SIG-M5 treated with dmso at 0.1 percent for 504 hours (cell line): ENCODE measurements at regions not wholly inside any gene's neighbourhood (a gene's known extent, or its start where the extent isn't known, plus 50 kb on each side); places are given as distances from the start of the nearest gene placed in this dataset.
A peak's percentile ranks its signal among the peaks of the same experiment; 100 is the strongest.
"Not testable (repeated sequence)": the region's sequence is repeated elsewhere in the genome, so short reads cannot be mapped to it uniquely, and the experiment has no call there.

Experiments
- DNase-seq: peaks from one replicate; lab custom pipeline; 2025; ENCODE audit not compliant: unreplicated experiment; lab: John Stamatoyannopoulos, UW

DNA sequence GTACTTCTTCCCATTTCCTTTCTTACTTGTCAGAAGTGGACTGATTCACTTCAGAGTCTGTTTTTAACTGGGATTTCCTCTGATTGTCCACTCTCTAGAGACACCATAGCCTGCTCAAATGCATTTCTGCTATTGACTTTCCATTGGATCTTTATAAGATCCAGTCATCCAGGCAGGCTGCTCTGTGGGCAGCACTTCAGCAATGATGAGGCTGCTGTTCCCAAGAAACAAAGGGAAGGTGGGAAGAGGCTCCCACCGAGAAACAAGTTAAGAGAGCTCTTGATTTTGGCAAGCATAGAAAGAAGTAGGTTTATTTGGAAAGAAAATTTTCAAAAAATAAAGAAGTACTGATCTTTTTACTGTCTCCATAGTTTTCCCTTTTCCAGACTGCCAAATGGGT lies 125.8 kb upstream of the STARD13 start:
- DNase-seq = no peak

DNA sequence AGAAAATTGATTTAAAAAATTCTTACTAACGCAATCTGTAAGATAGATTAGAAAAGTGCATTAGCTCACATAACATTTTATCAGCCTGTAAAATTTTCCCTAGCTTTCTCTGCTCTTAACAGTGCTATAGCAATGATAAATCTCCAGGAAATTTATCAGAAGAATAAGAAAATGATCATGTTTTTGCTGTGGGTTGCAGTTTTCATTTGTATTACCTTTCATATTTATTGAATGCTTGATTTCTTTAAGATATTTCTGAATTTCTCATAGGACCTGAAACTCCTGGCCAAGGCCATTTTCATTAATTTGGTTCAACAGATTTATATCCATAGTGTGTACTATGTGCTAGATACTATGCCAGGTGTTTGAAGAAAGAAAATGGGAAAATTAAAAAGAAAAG lies 130.3 kb upstream of the STARD13 start:
- DNase-seq = no peak

DNA sequence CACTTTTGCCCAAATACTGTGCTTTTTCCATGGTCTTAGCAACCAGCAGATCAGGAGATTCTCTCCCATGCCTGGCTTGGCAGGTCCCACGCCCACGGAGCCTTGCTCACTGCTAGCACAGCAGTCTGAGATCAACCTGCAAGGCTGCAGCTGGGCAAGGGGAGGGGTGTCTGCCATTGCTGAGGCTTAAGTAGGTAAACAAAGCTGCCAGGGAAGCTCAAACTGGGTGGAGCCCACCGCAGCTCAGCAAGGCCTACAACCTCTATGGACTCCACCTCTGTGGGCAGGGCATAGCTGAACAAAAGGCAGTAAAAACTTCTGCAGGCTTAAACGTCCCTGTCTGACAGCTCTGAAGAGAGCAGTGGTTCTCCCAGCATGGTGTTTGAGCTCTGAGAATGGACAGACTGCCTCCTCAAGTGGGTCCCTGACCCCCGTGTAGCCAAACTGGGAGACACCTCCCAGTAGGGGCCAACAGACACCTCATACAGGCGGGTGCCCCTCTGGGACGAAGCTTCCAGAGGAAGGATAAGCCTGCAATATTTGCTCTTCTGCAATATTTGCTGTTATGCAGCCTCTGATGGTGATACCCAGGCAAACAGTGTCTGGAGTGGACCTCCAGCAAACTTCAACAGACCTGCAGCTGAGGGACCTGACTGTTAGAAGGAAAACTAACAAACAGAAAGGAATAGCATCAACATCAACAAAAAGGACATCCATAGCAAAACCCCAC lies 132.8 kb upstream of the STARD13 start:
- not testable (repeated sequence) for DNase-seq

- DNase-seq = not testable (repeated sequence)
Measured at GRCh38 chr13:33420117-33420516, 134.6 kb upstream of the STARD13 start.

DNA sequence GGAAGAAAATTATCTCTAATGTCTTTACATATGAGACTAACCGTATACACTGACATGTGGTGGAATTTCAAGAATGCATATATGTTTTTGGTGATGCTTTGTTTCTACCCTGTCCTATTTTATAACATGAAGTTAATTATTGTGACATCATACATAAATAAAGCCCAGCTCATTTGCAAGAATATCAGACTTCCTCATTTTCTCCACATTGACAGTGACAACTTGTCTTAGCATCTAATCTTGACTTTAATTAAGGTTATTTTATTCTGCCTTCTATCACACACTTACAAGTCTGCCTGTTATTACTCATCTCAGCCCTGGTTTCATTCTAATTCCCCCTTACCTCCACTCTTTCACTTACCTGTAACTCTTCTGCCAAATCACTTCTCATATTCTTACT lies 140.6 kb upstream of the STARD13 start:
- no peak for DNase-seq

DNA sequence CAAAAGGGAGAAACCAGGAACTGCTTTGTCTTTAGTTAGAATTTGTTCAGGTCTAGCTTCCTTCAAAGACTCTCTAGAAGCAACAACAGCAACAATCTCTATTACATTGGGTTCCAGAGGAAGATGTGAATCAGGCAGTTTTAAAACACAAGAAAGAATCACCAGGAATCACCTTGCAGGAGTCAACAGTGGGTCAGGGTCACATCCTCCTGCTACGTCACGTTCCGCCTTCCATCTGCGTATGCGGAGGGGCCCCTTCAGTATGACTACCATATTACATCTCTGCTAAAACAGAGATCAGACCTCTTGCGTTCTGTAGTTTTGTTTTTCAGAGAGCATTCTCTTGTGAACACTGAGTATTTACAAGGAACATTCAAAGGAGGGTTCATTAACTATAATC lies 147.8 kb upstream of the STARD13 start:
- no peak for DNase-seq

DNA sequence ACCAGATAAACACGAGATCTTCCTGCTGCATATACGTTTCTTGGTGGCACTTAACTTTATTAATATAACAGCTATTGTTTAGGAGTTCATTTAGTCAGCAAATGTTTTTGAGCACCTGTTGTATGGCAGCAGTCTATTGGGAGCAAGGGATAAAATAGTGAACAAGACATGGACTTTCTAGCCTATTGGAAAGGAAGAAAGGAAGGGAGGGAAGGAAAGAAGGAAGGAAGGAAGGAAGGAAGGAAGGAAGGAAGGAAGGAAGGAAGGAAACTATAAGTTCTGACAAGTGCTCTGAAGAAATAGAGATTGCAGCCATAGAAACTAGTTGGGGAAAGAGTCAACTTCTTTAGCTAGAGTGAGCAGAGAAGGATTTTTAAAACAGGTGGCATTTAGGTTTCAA lies 149.1 kb upstream of the STARD13 start:
- no peak for DNase-seq

GRCh38 chr13:33435207-33435606 lies 149.7 kb upstream of the STARD13 start:
- no peak for DNase-seq

- DNase-seq = no peak
Measured at GRCh38 chr13:33438918-33439317, 153.4 kb upstream of the STARD13 start.

GRCh38 chr13:33441015-33441414 lies 155.5 kb upstream of the STARD13 start:
- DNase-seq = peak; percentile 19

- no peak for DNase-seq
Measured at GRCh38 chr13:33445024-33445423, 159.5 kb upstream of the STARD13 start.

- DNase-seq = no peak
Measured at GRCh38 chr13:33445476-33445875, 159.9 kb upstream of the STARD13 start.

DNA sequence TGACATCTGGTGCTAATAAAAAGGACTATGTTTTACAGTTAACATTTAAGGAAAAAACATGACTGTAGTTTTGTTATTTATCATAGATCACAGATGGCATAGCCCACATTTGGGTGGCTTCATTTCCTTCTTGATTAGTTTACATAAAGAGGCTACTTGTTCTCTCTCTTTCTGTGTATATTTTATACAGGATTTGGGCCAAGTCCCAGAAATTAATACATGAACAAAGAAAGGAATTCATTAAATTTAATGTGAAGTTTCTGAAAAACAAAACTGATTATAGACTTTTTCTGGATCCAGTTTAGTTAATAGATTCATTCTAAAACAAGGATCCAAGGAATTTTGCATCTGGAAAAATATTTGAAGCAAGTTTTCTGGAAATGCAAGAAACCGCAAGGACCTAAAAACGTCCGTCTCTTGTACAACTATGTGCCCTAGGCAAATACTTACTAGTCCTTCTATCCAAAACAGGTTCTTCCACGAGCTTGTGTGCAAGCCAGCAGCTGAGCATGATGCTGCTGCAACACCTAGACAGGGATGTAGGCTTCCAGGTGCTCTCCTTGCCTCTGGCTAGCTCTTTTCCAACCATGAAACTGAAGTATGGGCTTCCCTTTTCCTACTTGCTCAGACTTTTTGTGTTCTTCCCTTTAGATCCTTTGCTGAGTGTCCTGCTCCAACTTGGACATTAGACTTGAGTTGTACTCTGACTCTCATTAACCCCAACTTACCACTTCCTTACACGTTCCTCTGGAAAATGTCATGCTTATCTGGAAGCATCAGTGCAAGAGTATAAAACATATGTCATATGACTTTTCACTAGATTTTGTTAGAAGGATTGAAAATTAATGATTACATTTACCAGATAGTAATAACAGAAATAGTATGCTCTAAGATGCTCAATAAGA lies 161.5 kb upstream of the STARD13 start:
- DNase-seq = peak; percentile 37

GRCh38 chr13:33448889-33449288 lies 163.3 kb upstream of the STARD13 start:
- no peak for DNase-seq

DNA sequence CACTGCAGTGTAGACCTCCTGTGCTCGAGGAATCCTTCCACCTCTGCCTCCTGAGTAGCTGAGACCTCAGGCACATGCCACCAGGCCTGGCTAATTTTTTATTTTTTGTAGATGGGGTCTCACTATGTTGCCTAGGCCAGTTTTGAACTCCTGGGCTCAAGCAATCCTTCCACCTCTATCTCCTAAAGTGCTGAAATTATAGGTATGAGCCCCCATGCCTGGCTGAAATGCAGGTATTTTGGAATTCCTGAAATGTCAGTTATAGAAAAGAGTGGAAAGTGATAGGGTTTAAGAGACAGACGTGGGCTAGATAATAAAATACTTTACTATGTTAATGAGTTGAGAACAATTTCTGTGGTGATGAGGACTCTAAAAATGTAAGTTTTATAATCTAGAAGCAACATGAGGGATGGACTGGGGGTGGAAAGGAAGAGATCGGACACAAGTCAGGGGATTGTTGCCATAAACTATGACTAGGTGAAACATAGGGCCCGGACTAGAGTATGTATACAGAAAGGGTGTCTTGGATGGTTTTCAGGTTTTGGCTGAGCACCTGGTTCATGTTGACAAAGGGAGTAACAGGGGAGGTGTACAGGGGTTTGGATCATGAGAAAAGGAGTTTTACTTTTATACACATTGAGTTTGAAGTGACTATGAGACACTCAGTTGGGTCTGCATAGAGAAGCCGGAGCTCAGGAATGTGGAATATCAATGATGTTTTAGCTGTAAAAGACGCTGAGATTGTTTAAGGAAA lies 165.6 kb upstream of the STARD13 start:
- DNase-seq = no peak

- DNase-seq = no peak
Measured at GRCh38 chr13:33452873-33453517, 167.4 kb upstream of the STARD13 start.

DNA sequence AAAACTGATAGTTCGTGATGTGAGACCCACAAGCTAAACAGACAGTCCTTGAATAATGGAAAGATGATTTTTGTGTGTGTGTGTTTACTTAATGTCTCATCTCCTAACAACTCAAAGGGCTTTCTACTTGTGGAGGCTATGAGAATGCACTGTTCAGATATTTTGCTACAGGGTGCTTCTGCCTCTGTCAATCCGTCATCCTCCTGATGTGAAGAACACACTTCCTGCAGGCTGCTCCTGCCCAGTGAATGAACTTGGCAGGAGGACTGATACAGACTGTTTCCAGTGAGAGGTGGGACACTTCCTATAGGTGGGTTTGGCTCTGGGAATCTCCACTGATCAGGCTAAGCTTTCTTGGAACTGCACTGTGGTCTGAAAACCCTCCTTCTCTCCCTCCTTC lies 168.4 kb upstream of the STARD13 start:
- no peak for DNase-seq

- DNase-seq = no peak
Measured at GRCh38 chr13:33454844-33455705, 169.5 kb upstream of the STARD13 start.

GRCh38 chr13:33459702-33460101 lies 174.1 kb upstream of the STARD13 start:
- DNase-seq = no peak

- DNase-seq = no peak
Measured at GRCh38 chr13:33462109-33462508, 176.6 kb upstream of the STARD13 start.
